Heart left ventricle (tissue), 16 donors: ENCODE measurements at regions not wholly inside any gene's neighbourhood (a gene's known extent, or its start where the extent isn't known, plus 50 kb on each side); places are given as distances from the start of the nearest gene placed in this dataset.
A peak's percentile ranks its signal among the peaks of the same experiment; 100 is the strongest.

Experiments
- ATAC-seq, 4 donors: fragments of 200-7000 bp; cut with Tn5 transposase; one replicate each; pipeline ENCODE4 v1.9.1; 2020 to 2022; ENCODE audit warnings: moderate library complexity in 4 of 4, mild to moderate bottlenecking in 3 of 4, moderate number of reproducible peaks in 1 of 4
- DNase-seq, 5 donors: peaks; one replicate each; pipeline ENCODE4 v3.0.0-alpha.2; 2020
- H3K27ac ChIP-seq, 12 donors: fragments of 200-600 bp; sonication (generic) in 4 of 12; one replicate each; pipeline versions ENCODE4 v1.5.0 to v1.8.0; 2016 to 2022; ENCODE audit warnings: mild to moderate bottlenecking in 2 of 12
- H3K27me3 ChIP-seq, 9 donors: fragments of 200-600 bp; sonication (generic) in 2 of 9; one replicate each; pipeline versions ENCODE4 v1.5.1 to v1.8.0; 2016 to 2022; ENCODE audit warnings: mild to moderate bottlenecking in 3 of 9
- H3K36me3 ChIP-seq, 9 donors: fragments of 200-600 bp; sonication (generic) in 2 of 9; one replicate each; pipeline versions ENCODE4 v1.5.0 to v1.8.0; 2018 to 2022; ENCODE audit warnings: mild to moderate bottlenecking in 2 of 9
- H3K4me1 ChIP-seq, 12 donors: fragments of 200-600 bp; sonication (generic) in 4 of 12; one replicate each; pipeline versions ENCODE4 v1.5.0 to v1.8.0; 2016 to 2022; ENCODE audit warnings: mild to moderate bottlenecking in 3 of 12
- H3K4me3 ChIP-seq, 12 donors: fragments of 200-600 bp; sonication (generic) in 4 of 12; one replicate each; pipeline versions ENCODE4 v1.5.0 to v1.8.0; 2017 to 2022; ENCODE audit warnings: mild to moderate bottlenecking in 9 of 12, moderate library complexity in 4 of 12
- H3K9me3 ChIP-seq, 12 donors: fragments of 200-600 bp; sonication (generic) in 4 of 12; one replicate each; pipeline versions ENCODE4 v1.5.0 to v1.8.0; 2016 to 2022; ENCODE audit warnings: mild to moderate bottlenecking in 1 of 12
- POLR2A ChIP-seq, 2 donors: fragments of 450-650 bp; IDR thresholded peaks; one replicate each; pipeline ENCODE4 v1.6.1; 2017; ENCODE audit warnings: antibody characterized with exemption in 2 of 2, mild to moderate bottlenecking in 2 of 2, moderate library complexity in 2 of 2
- WGBS, 4 donors: extraction: QIAGEN DNeasy Blood & Tissue Kit in 2 of 4; methylation state at CpG; one replicate each; pipeline versions ENCODE4 v1.1.5 to v1.1.7; 2013 to 2018; 5-methylcytosine and 5-hydroxymethylcytosine counted together
- intact Hi-C, 10 donors: fragments of 100-400 bp; cut with DNase I; formaldehyde crosslinking; loops; one replicate each; pipeline versions ENCODE4 v1.11.1 to v1.14.2; 2022
- TF ChIP-seq, protein P1 (sequence below), 12 donors: fragments of 200-600 bp; sonication (generic) in 4 of 12; IDR thresholded peaks; one replicate each; pipeline versions ENCODE4 v1.5.0 to v1.8.0; 2018 to 2022; ENCODE audit warnings: antibody characterized with exemption in 12 of 12, mild to moderate bottlenecking in 5 of 12
- donor health status: ischemic (EF 13 %, LVEDD 7.1; RV severe dilation, severe dysfunction).
- donor health status: healthy with polysubstance abuse.
- donor health status: DM: no; HTN: yes; CAD: no.
- donor health status: DM: no; HTN: no; CAD: no.
- donor health status: ischemic (EF 25% LVEDD 6.9; RV normal size, moderate dysfunction).
- donor health status: ischemic (EF 25% LVEDD 5.7; RV mildly dilated, moderate dysfunction).
- donor health status: healthy.
- donor health status: DM: yes; HTN: yes; CAD: no.
- donor health status: ischemic (EF 35%, LVEDD 5.7; RV mildly dilated, moderate dysfunction).
- donor health status: nonischemic (EF 11% LVEDD 7.7; RV severe dilation, severe dysfunction).
- donor health status: DM: yes; HTN: yes; CAD: no.
- donor health status: PGD.
- donor health status: ischemic (EF 29% LVEDD 5.4; RV normal size, mild dysfunction).
- donor health status: nonischemic (EF 23%, LVEDD 6.1; RV moderate dilation, normal function).

GRCh38 chr4:111268769-111269414, 646.0 kb upstream of the PITX2 start:
- Histone ChIP-seq H3K36me3 (no peaks in the 10 kb centered on the region), H3K9me3 (no peaks in the 10 kb centered on the region), H3K27me3 (no peaks in the 10 kb centered on the region), H3K4me3 (peak overlapping the region in 2 of 12 donors; percentile 4 to 25), H3K27ac (no peak overlapping the region), H3K4me1 (peaks cover 0 to 9% (median 5%) of the 10 kb centered on the region in 12 donors)
- WGBS, 4 donors: 48 to 66% (median 55%) methylated on average over 2 of the region's 2 CpGs
- no peak for DNase-seq
- intact Hi-C loops: no loop called here
- no peak for TF ChIP-seq POLR2A (IDR thresholded peaks at IDR 0.05)
- TF ChIP-seq, protein P1, sequence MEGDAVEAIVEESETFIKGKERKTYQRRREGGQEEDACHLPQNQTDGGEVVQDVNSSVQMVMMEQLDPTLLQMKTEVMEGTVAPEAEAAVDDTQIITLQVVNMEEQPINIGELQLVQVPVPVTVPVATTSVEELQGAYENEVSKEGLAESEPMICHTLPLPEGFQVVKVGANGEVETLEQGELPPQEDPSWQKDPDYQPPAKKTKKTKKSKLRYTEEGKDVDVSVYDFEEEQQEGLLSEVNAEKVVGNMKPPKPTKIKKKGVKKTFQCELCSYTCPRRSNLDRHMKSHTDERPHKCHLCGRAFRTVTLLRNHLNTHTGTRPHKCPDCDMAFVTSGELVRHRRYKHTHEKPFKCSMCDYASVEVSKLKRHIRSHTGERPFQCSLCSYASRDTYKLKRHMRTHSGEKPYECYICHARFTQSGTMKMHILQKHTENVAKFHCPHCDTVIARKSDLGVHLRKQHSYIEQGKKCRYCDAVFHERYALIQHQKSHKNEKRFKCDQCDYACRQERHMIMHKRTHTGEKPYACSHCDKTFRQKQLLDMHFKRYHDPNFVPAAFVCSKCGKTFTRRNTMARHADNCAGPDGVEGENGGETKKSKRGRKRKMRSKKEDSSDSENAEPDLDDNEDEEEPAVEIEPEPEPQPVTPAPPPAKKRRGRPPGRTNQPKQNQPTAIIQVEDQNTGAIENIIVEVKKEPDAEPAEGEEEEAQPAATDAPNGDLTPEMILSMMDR (IDR thresholded peaks at IDR 0.05): no peak
- peak in 1 of 4 donors; percentile 61 for ATAC-seq

DNA sequence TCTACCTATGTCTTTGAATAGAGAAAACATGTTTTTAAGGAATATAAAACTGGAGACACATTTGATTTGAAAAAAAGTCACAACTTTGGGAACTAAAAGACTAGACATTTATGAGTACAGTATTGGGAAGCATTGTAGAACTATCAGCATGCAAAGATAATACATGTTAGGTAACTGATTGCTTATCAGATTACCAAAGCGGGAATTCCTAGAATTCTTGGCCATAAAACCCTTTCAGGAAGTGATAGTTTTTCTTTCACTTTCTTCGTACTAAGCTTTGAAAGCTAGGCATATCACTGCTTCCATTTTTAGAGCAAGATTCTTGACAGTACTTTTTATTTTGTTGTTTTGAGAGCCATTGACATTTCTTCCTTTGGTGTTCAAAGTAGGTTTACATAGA, 646.6 kb upstream of the PITX2 start:
- H3K4me1 ChIP-seq: peaks cover 0 to 9% (median 5%) of the 10 kb centered on the region in 12 donors
- peak overlapping the region in 1 of 12 donors; percentile 25 for H3K4me3 ChIP-seq
- TF ChIP-seq POLR2A (IDR thresholded peaks at IDR 0.05): no peak
- TF ChIP-seq, protein P1 (IDR thresholded peaks at IDR 0.05): no peak
- DNase-seq (no peak), ATAC-seq (no peak)
- 27 to 40% (median 34%) methylated on average over 2 of the region's 2 CpGs for WGBS, 4 donors
- H3K27me3 ChIP-seq: no peaks in the 10 kb centered on the region
- intact Hi-C loops: no loop called here
- no peak overlapping the region for H3K27ac ChIP-seq
- no peaks in the 10 kb centered on the region for H3K9me3 ChIP-seq
- H3K36me3 ChIP-seq: no peaks in the 10 kb centered on the region

DNA sequence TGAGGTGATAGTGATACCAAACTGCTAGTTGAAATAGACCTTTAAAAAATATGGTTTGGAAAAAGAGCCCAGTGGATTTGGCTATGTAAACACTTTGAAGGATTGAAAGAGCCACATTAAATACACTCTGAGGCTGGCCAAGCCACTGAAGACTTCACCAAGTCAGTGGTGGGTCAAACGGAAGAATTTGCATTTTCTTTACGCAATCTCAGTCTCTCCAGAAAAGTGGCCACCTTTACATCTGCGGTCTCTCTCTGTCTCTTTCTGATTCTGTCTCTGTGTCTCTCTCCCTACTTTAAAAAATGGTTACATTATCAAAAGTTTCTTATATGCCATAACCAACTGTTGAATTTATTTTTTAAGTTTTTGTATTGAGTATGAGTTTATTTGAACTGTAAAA, 651.2 kb upstream of the PITX2 start:
- DNase-seq (no peak), ATAC-seq (no peak)
- Histone ChIP-seq H3K4me3 (no peak overlapping the region), H3K9me3 (no peaks in the 10 kb centered on the region), H3K36me3 (no peaks in the 10 kb centered on the region), H3K27ac (no peak overlapping the region), H3K4me1 (peaks cover 0 to 9% (median 5%) of the 10 kb centered on the region in 12 donors), H3K27me3 (no peaks in the 10 kb centered on the region)
- TF ChIP-seq, protein P1 (IDR thresholded peaks at IDR 0.05): no peak
- TF ChIP-seq POLR2A (IDR thresholded peaks at IDR 0.05): no peak
- WGBS, 4 donors: 85 to 89% (median 88%) methylated on average over 3 of the region's 3 CpGs
- intact Hi-C loops: loop anchor here in 2 of 10 donors (5.0 to 10.0 kb wide), 2 partner anchors 98 to 201 kb away; no protein-coding TSS in a partner anchor

DNA sequence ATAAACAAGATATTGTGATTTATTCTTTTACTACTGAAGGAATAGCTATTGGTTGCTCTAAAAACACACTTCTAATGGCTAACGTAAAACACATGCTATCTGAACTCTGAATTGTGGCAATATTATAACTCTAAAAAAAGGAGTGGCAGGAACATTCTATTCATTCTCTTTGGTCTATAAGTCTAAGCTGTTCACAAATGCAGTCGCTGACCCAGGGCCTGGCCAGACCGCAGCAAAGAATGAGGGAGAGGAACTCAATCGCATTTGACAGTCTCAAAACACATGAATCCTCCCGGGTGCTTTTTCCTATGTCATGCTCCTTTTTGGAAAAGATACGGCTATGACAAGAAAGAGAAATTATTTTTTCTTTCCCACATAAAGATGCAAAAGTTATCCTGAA, 651.6 kb upstream of the PITX2 start:
- no peak for ATAC-seq
- no peaks in the 10 kb centered on the region for H3K27me3 ChIP-seq
- WGBS, 4 donors: 83 to 88% (median 84%) methylated on average over 6 of the region's 6 CpGs
- peak in 1 of 5 donors; percentile 21 for DNase-seq
- H3K4me3 ChIP-seq: no peak overlapping the region
- intact Hi-C loops: loop anchor here in 2 of 10 donors (5.0 to 10.0 kb wide), 2 partner anchors 98 to 200 kb away; no protein-coding TSS in a partner anchor
- no peaks in the 10 kb centered on the region for H3K36me3 ChIP-seq
- H3K4me1 ChIP-seq: peaks cover 0 to 5% (median 1%) of the 10 kb centered on the region in 12 donors
- H3K9me3 ChIP-seq: no peaks in the 10 kb centered on the region
- TF ChIP-seq POLR2A (IDR thresholded peaks at IDR 0.05): no peak
- TF ChIP-seq, protein P1 (IDR thresholded peaks at IDR 0.05): no peak
- no peak overlapping the region for H3K27ac ChIP-seq
